ENCODE measurements at regions not wholly inside any gene's neighbourhood (a gene's known extent, or its start where the extent isn't known, plus 50 kb on each side); places are given as distances from the start of the nearest gene placed in this dataset.

GRCh38 chr19:5220866-5221265, 119.7 kb downstream of the PTPRS start:
- H3K27ac ChIP-seq (ENCODE audit: control insufficient read depth, insufficient read depth, low read length) = no peak overlapping the region
- no peaks in the 10 kb centered on the region for H3K9me1 ChIP-seq (ENCODE audit: control insufficient read depth, extremely low read depth, insufficient read depth, low read length)
- no peak overlapping the region for H3K9ac ChIP-seq (ENCODE audit: control insufficient read depth, extremely low read depth, insufficient read depth, low read length)
- H3K4me2 ChIP-seq (ENCODE audit: control insufficient read depth, extremely low read depth, insufficient read depth, low read depth, low read length) = no peak overlapping the region
- H3K27me3 ChIP-seq (ENCODE audit: control insufficient read depth, extremely low read depth, insufficient read depth, low read length) = no peaks in the 10 kb centered on the region
- FAIRE-seq (no peak), DNase-seq (ENCODE audit: low read depth, low spot score) (no peak)
- H3K9me3 ChIP-seq (ENCODE audit: control insufficient read depth, low read depth, low read length) = no peaks in the 10 kb centered on the region
- H3K4me1 ChIP-seq (ENCODE audit: control insufficient read depth, extremely low read depth, insufficient read depth, low read length) = no peaks in the 10 kb centered on the region
- no peaks in the 10 kb centered on the region for H3K79me2 ChIP-seq (ENCODE audit: control insufficient read depth, insufficient read depth, low read length)
- no peak overlapping the region for H2AFZ ChIP-seq (ENCODE audit: control insufficient read depth, low read length)
- no peak overlapping the region for H3K4me3 ChIP-seq (ENCODE audit: control insufficient read depth in 2 of 3, extremely low read depth in 1 of 3, insufficient read depth in 2 of 3, low read depth in 1 of 3, low read length in 3 of 3)
- H3K36me3 ChIP-seq (ENCODE audit: control insufficient read depth in 2 of 2, extremely low read depth in 1 of 2, insufficient read depth in 2 of 2, low read length in 2 of 2) = peaks cover 0 to 9% of the 10 kb centered on the region in 2 experiments
- no peaks in the 10 kb centered on the region for H4K20me1 ChIP-seq (ENCODE audit: control insufficient read depth, extremely low read depth, insufficient read depth, low read length)
- no peak for TF ChIP-seq EZH2 (IDR thresholded peaks at IDR 0.05; ENCODE audit: low read length)
- TF ChIP-seq, protein P1, sequence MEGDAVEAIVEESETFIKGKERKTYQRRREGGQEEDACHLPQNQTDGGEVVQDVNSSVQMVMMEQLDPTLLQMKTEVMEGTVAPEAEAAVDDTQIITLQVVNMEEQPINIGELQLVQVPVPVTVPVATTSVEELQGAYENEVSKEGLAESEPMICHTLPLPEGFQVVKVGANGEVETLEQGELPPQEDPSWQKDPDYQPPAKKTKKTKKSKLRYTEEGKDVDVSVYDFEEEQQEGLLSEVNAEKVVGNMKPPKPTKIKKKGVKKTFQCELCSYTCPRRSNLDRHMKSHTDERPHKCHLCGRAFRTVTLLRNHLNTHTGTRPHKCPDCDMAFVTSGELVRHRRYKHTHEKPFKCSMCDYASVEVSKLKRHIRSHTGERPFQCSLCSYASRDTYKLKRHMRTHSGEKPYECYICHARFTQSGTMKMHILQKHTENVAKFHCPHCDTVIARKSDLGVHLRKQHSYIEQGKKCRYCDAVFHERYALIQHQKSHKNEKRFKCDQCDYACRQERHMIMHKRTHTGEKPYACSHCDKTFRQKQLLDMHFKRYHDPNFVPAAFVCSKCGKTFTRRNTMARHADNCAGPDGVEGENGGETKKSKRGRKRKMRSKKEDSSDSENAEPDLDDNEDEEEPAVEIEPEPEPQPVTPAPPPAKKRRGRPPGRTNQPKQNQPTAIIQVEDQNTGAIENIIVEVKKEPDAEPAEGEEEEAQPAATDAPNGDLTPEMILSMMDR (optimal IDR thresholded peaks at IDR 0.05 in 1 of 3, IDR thresholded peaks at IDR 0.05 in 1 of 3, conservative IDR thresholded peaks at IDR 0.05 in 1 of 3; ENCODE audit: extremely low read depth in 1 of 3, insufficient read depth in 2 of 3, low read length in 3 of 3) = no peak
- dilution Hi-C loops (cut with MboI; ENCODE audit: extremely low pct_ligation_motif_present, low sequenced_read_pairs) = no loop called here

GRCh38 chr19:5220361-5220760, 120.3 kb downstream of the PTPRS start:
- H3K9me1 ChIP-seq (ENCODE audit: control insufficient read depth, extremely low read depth, insufficient read depth, low read length) = no peaks in the 10 kb centered on the region
- DNase-seq (ENCODE audit: low read depth, low spot score) (no peak), FAIRE-seq (no peak)
- TF ChIP-seq EZH2 (IDR thresholded peaks at IDR 0.05; ENCODE audit: low read length) = no peak
- TF ChIP-seq, protein P1 (optimal IDR thresholded peaks at IDR 0.05 in 1 of 3, IDR thresholded peaks at IDR 0.05 in 1 of 3, conservative IDR thresholded peaks at IDR 0.05 in 1 of 3; ENCODE audit: extremely low read depth in 1 of 3, insufficient read depth in 2 of 3, low read length in 3 of 3) = no peak
- H3K9ac ChIP-seq (ENCODE audit: control insufficient read depth, extremely low read depth, insufficient read depth, low read length) = no peak overlapping the region
- no peaks in the 10 kb centered on the region for H3K9me3 ChIP-seq (ENCODE audit: control insufficient read depth, low read depth, low read length)
- no peak overlapping the region for H2AFZ ChIP-seq (ENCODE audit: control insufficient read depth, low read length)
- peaks cover 0 to 9% of the 10 kb centered on the region in 2 experiments for H3K36me3 ChIP-seq (ENCODE audit: control insufficient read depth in 2 of 2, extremely low read depth in 1 of 2, insufficient read depth in 2 of 2, low read length in 2 of 2)
- dilution Hi-C loops (cut with MboI; ENCODE audit: extremely low pct_ligation_motif_present, low sequenced_read_pairs) = no loop called here
- no peaks in the 10 kb centered on the region for H3K27me3 ChIP-seq (ENCODE audit: control insufficient read depth, extremely low read depth, insufficient read depth, low read length)
- no peak overlapping the region for H3K4me3 ChIP-seq (ENCODE audit: control insufficient read depth in 2 of 3, extremely low read depth in 1 of 3, insufficient read depth in 2 of 3, low read depth in 1 of 3, low read length in 3 of 3)
- H3K27ac ChIP-seq (ENCODE audit: control insufficient read depth, insufficient read depth, low read length) = no peak overlapping the region
- no peak overlapping the region for H3K4me2 ChIP-seq (ENCODE audit: control insufficient read depth, extremely low read depth, insufficient read depth, low read depth, low read length)
- H3K4me1 ChIP-seq (ENCODE audit: control insufficient read depth, extremely low read depth, insufficient read depth, low read length) = no peaks in the 10 kb centered on the region
- no peaks in the 10 kb centered on the region for H3K79me2 ChIP-seq (ENCODE audit: control insufficient read depth, insufficient read depth, low read length)
- H4K20me1 ChIP-seq (ENCODE audit: control insufficient read depth, extremely low read depth, insufficient read depth, low read length) = no peaks in the 10 kb centered on the region
